PFSK-1 (cell line): ENCODE measurements at regions not wholly inside any gene's neighbourhood (a gene's known extent, or its start where the extent isn't known, plus 50 kb on each side); places are given as distances from the start of the nearest gene placed in this dataset.

Experiments used
- FOXP2 ChIP-seq: optimal IDR thresholded peaks from 2 replicates; pipeline ENCODE3; 2011; ENCODE audit warnings: borderline replicate concordance, control low read depth, inconsistent platforms; ENCODE audit not compliant: insufficient read depth; ENCODE audit errors: extremely low read length, extremely low read depth
- POLR2AphosphoS5 ChIP-seq: IDR thresholded peaks from 2 replicates; pipeline ENCODE4 v1.6.1; 2012; ENCODE audit warnings: low read depth, mild to moderate bottlenecking, control low read depth, low read length, moderate library complexity
- REST ChIP-seq, 2 experiments: IDR thresholded peaks; 2 replicates each; pipeline versions ENCODE4 v1.6.1 to v1.8.0; 2011 to 2012; ENCODE audit warnings: low read depth in 2 of 2, low read length in 2 of 2, control low read depth in 1 of 2, inconsistent platforms in 1 of 2, mild to moderate bottlenecking in 1 of 2, moderate library complexity in 1 of 2; ENCODE audit not compliant: insufficient read depth in 1 of 2
- SIN3A ChIP-seq: IDR thresholded peaks from 2 replicates; pipeline ENCODE4 v1.6.1; 2012; ENCODE audit warnings: mild to moderate bottlenecking, low read length, moderate library complexity, borderline replicate concordance; ENCODE audit not compliant: insufficient read depth
- TAF1 ChIP-seq: IDR thresholded peaks from 2 replicates; pipeline ENCODE4 v1.6.1; 2012; ENCODE audit warnings: low read length, control low read depth, borderline replicate concordance; ENCODE audit not compliant: insufficient read depth

- TF ChIP-seq SIN3A: no peak
- no peak for TF ChIP-seq REST (IDR thresholded peaks at IDR 0.05; ENCODE audit: insufficient read depth in 1 of 2, low read depth in 2 of 2, low read length in 2 of 2)
- no peak for TF ChIP-seq FOXP2
- TF ChIP-seq TAF1: no peak
- no peak for TF ChIP-seq POLR2AphosphoS5
These were observed 655.3 kb upstream of the FAM98A start for GRCh38 chr2:34254272-34254878.

GRCh38 chr2:34252111-34252510, 653.0 kb upstream of the FAM98A start:
- no peak for TF ChIP-seq REST (IDR thresholded peaks at IDR 0.05; ENCODE audit: insufficient read depth in 1 of 2, low read depth in 2 of 2, low read length in 2 of 2)
- TF ChIP-seq FOXP2: no peak
- no peak for TF ChIP-seq SIN3A
- TF ChIP-seq TAF1: no peak
- no peak for TF ChIP-seq POLR2AphosphoS5

- TF ChIP-seq REST (IDR thresholded peaks at IDR 0.05; ENCODE audit: insufficient read depth in 1 of 2, low read depth in 2 of 2, low read length in 2 of 2) (no peak), TAF1 (no peak), SIN3A (no peak), FOXP2 (no peak), POLR2AphosphoS5 (no peak)
These were observed 652.5 kb upstream of the FAM98A start for GRCh38 chr2:34251578-34251977.

- TF ChIP-seq REST (IDR thresholded peaks at IDR 0.05; ENCODE audit: insufficient read depth in 1 of 2, low read depth in 2 of 2, low read length in 2 of 2): no peak
- no peak for TF ChIP-seq FOXP2
- no peak for TF ChIP-seq POLR2AphosphoS5
- TF ChIP-seq TAF1: no peak
- TF ChIP-seq SIN3A: no peak
These were observed 645.1 kb upstream of the FAM98A start for GRCh38 chr2:34244195-34244594.

- no peak for TF ChIP-seq POLR2AphosphoS5
- no peak for TF ChIP-seq FOXP2
- TF ChIP-seq REST (IDR thresholded peaks at IDR 0.05; ENCODE audit: insufficient read depth in 1 of 2, low read depth in 2 of 2, low read length in 2 of 2): no peak
- TF ChIP-seq TAF1: no peak
- no peak for TF ChIP-seq SIN3A
These were observed 643.6 kb upstream of the FAM98A start for GRCh38 chr2:34242763-34243123.
